HL-60 (cell line): ENCODE measurements at regions not wholly inside any gene's neighbourhood (a gene's known extent, or its start where the extent isn't known, plus 50 kb on each side); places are given as distances from the start of the nearest gene placed in this dataset.

Experiments used
- CTCF ChIP-seq: IDR thresholded peaks from one replicate; pipeline ENCODE4 v1.5.1; 2011; ENCODE audit warnings: low read length, control low read depth, inconsistent platforms; ENCODE audit not compliant: insufficient read depth
- REST ChIP-seq: IDR thresholded peaks from 2 replicates; pipeline ENCODE4 v1.6.1; 2012; ENCODE audit warnings: low read depth; ENCODE audit not compliant: insufficient replicate concordance

- TF ChIP-seq CTCF (no peak), REST (no peak)
Observed at GRCh38 chr17:36885153-36885735, 52.0 kb upstream of the LHX1 start.
